NCI-H128 (cell line): ENCODE measurements at regions not wholly inside any gene's neighbourhood (a gene's known extent, or its start where the extent isn't known, plus 50 kb on each side); places are given as distances from the start of the nearest gene placed in this dataset.

ENCODE experiments used
- DNase-seq: peaks from one replicate; lab custom pipeline; 2025; ENCODE audit not compliant: unreplicated experiment; lab: John Stamatoyannopoulos, UW

GRCh38 chr2:120620025-120620793 is 115.5 kb upstream of the GLI2 start:
- no peak for DNase-seq

DNA sequence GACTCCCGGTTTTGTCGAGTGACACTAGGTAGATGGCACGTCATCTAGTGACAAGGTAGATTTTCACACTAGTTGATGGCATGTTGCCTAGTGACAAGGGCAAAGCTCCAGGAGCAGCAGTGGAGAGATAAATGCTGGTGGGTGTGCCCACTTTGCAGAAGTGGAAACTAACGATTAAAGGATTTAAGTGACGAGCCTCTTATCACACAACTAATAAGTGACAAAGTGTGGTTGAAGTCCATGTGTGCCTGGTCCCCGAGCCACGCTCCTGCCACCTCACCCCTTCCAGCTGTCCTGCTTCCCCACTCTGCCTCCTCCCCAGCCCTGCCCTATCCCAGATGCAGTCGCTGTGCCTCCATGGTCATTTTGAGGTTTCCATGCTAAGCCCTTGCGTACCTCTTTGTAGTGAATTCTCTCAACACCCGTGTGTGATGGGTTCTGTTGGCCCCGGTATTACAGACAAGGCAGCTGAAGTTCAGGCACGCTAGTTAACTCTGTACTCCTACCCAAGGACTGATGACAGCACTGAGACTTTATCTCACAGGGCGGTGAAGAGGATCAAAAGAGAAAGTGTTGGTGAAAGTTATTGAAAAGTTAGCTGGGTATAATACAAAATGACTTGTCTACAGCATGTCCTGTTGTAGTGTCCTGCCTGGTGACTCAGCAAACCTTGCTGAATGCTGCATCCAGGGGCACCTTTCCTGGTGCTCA is 113.4 kb upstream of the GLI2 start:
- DNase-seq, result no peak

DNA sequence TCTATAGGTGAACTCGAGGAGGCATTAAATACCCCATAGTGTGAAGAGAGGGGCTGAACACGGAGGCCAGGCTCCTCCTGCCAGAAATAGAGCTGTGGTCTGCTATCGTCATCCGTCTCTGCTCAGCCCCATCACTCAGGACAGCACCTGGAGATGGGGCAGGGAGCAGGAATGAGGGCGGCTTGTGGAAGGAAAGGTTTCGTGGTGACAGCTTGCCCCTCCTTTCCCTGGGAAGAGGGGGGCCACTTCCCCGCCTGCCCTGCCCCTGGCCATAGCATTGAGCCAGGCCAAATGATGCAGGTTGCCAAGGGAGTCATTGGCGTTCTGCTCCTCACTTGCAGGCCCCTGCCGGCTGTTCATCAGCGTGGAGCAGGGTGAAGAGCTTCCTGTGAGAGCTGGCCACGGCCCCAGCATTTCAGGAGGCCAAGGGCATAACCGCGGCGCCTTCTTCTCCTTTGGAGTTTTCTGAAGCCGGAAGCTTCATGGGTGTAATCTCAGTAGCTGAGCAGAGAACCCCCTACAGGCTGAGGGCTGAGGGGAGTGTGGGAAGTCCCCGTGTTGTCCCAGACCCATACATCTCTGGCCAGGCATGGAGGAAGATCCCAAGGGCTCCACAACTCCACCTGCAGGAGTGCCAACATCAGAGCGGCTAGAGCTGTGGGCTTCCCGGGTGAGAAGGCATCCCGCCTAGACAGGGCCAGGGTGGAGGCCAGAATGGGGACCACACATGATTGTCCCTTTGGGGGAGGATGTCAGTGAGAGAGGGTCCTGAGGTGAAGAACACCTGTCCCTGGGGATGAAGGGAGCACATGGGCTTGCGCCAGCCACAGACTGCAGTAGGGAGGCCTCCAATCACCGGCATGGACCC is 112.5 kb upstream of the GLI2 start:
- DNase-seq, result no peak

DNA sequence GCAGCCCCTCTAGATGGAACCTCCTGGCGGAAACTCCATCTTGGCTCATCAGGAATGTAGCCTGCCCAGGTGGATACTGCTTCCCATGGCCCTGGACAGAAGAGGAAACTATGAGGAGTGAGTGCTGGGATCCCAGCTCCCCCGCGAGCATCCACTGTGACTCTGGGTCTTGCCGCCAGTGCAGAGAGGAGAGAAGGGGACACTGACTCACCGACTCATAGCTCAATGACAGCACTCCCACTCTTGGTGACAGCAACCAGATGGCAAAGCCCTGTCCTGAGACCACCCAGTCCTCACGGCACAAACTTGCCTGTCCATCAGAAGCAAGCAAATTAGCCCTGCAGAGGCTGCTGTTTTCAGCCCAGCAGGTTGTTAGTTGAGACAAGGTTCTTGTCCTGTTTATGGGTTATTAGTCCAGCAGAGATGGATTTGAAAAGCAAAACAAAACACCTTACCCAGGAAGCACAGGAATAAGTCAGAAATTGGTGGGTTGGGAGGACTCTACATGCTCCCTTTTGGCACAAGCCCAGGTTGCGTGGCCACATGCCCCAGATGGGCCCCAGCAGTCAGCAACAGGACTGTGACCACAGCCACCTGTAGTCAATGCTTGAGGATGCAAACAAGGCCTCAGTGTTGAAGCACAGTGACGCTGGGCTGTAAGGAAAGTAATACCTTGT is 111.5 kb upstream of the GLI2 start:
- DNase-seq, result no peak

DNA sequence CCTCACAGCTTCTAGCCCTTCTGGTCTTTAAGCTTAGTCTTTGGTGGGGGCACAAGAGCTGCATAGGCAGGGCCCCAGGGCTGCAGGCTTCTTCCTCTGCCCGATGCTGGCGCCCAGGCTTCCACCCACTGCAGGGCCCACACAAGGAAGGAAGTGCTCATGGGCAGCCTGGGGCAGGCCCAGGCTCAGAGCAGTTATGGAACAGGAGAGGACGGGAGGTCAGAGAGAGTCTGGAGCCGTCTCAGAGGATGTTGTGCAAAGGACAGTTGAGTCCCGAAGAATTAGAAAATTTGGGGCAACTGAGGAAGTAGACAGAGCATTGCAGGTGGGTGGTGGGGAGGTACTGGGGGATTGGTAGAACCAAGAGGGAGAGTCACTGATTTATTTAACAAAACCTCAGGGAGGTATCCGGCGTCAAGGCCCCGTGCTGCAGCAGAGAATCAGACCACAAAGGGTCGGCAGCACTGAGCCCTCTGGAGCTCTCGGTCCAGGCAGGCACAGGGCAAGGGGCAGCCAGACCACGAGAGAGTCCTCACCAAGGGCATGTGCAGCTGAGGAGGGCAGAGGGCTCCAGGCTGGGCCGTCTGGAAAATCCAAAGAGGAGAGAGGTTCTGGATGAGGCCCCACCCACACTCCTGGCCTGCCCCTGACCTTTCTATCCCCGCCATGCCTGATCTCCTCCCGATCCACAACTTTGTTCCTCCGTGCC is 110.8 kb upstream of the GLI2 start:
- no peak for DNase-seq

DNA sequence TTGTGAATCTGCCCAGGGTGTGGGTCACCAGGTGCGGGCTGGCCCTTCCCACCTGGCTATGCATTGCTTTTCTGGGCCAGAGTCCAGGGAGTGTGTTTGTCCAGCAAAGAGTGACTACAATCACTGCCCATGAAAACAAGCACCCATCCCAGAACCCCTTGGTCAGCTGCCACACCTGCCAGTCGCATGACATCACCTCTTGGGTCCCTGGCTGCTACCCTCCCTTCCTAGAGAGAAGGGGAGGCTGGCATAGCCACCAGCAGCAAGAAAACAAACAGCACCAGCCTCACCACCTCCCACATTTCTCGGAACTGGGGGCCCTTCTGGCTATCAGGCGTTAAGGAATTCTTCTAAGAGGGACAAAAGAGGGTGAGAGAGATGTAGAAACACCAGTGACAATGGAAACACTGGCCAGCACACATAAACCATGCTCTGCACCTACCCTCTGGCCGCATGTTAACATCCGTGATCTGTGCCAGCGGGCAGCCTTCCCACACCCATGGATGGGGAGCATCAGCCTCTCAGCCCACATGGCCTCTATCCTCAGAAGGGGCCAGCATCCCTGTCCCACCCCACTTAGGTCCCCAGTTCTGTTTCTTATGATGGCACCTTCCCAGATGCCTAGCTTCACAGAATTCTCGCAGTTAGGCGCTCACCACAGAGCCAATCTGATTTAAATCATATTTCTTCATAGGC is 109.7 kb upstream of the GLI2 start:
- DNase-seq, result no peak

DNA sequence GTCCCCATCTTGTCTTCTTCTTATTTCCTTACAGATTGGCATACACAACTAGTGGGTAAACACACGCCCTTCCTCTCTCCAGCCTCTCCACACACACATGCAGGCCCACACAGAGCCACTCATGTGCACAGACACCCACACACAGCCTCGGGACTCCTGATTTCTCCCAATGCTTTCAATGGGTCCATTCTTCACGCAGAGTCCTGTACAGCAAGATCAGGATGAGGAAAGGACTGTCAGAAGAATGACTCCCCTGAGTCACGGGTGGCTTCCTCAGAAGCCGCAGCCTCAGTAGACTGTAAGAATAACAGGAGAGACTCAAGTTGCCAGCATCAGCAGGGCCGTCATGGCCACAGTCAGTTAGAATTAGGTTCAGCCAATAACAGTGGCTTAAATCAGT is 109.1 kb upstream of the GLI2 start:
- no peak for DNase-seq

- no peak for DNase-seq
These were observed 107.4 kb upstream of the GLI2 start for GRCh38 chr2:120628248-120628647.

DNA sequence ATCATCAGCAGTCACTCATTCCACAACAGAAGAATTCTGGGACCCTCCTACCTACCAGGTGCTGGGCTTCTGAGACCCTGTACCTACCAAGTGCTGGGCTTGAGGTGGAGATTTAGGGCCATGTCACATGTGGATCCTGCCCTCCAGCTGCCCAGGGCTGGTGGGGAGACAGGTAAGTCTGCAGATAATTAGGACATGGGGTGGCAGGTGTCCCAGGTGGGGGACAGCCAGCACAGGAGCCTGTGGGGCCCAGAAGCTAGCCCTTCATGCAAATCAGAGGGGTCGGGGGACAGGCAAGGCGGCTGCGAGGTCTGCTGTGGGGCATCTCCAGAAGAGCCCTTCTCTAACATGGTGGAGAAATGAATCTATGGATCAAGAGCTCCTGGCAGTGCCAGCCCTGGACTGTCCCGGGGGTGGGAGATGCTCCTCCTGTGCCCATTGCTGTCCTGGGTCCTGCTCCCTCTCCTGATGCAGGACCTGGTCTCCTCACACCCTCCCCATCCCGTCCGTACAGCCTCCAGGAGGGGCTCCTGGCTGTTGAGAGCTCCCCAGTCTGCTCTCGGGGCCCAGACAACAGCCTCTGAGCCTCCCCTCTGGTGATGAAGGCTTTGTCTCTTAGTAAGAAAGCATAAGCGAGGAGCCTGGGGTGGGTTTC is 106.3 kb upstream of the GLI2 start:
- DNase-seq, result no peak

- DNase-seq, result no peak
These were observed 105.5 kb upstream of the GLI2 start for GRCh38 chr2:120630031-120630701.

DNA sequence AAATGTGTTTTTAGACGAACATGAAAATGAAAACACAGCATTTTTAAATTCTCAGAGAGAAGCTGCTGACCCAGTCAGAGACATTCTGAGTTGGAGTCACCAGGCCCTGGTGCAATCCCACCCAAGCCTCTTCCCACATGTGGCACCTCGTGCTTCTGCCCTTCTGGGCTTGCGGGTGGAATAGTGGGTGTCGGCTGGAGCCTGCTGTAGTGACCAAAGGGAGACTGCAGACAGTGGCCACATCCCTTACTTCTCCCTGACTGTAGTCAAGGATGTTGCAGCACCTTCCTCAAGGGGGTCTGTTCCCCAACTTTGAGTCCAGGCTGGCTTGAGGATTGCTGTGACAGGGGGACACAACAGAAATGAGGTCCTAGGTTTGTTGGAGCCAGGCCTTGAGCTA is 104.4 kb upstream of the GLI2 start:
- DNase-seq, result no peak

DNA sequence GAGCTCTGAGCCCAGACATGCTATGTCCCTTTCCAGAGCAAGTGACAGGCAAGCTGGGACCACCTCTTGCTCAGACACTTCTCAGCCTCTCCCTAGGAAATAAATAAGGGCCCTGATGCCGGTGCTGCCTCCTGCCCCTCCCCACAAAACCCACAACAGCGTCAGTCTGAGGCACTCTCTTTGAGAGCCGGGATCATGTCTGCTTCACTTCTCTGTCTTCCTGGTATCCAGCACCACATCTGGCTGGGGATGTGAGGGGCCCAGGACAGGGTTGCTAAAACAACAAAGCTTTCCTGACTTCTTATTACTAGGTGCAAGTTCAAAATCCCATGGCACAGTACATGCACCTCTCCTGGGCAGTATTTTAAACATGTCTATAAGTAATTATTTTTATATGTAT is 103.9 kb upstream of the GLI2 start:
- DNase-seq, result no peak

GRCh38 chr2:120632796-120633646 is 102.6 kb upstream of the GLI2 start:
- DNase-seq, result no peak

DNA sequence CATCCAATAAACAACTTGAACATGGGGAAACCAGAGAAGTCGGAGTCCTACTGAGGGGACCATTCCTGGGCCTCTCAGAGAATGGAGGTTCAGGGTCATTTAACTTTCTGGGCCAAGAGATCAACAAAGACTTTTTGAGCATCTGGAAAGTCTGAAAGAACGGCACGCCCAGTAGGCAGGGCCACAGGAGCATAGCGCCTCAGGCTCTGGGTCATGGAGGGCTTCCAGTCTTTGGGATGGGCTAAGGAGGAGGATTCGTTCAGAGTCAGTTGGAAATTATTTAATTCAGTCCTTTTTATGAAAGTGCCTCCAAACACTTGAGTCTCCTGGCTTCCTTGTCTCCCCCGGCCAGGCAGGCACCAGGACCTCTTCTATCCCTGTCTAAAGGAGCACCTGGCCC is 101.1 kb upstream of the GLI2 start:
- no peak for DNase-seq

- no peak for DNase-seq
These were observed 100.5 kb upstream of the GLI2 start for GRCh38 chr2:120635146-120635545.

DNA sequence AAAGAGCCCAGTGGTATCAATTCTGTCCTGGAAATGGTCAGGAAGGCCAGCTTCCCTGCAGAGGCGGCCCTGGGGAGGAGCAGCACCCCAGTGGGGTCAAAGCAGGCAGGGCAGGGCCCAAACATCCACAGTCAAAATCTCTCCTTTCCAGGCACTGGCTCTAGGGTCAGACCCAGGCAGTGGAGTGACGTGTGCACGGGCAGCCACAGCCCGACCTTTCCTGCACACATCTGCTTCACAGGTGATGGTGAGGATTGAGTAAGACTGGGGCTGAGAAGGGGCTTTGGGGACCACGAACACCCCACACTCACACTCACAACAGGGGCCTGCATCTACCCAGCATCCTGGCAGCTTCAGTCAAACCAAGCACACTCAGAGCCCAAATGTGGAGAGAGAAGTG is 97.8 kb upstream of the GLI2 start:
- no peak for DNase-seq

- no peak for DNase-seq
These were observed 97.2 kb upstream of the GLI2 start for GRCh38 chr2:120638450-120638849.

GRCh38 chr2:120641366-120641771 is 94.3 kb upstream of the GLI2 start:
- no peak for DNase-seq
